Spleen (tissue), 7 donors: ENCODE measurements at regions not wholly inside any gene's neighbourhood (a gene's known extent, or its start where the extent isn't known, plus 50 kb on each side); places are given as distances from the start of the nearest gene placed in this dataset.

Source experiments
- CTCF ChIP-seq, 11 experiments: fragments of 200-600 bp in 7 of 11; fragments of 450-650 bp in 4 of 11; sonication (generic) in 4 of 11; IDR thresholded peaks in 8 of 11; conservative IDR thresholded peaks in 3 of 11; 1 replicate in 7 of 11; 2 replicates in 4 of 11; pipeline versions ENCODE4 v1.4.0 to v1.8.0; 2016 to 2021; ENCODE audit warnings: antibody characterized with exemption in 11 of 11, inconsistent platforms in 4 of 11, mild to moderate bottlenecking in 1 of 11
- POLR2A ChIP-seq, 3 donors: fragments of 450-650 bp; IDR thresholded peaks; one replicate each; pipeline ENCODE4 v1.5.1; 2017; ENCODE audit warnings: antibody characterized with exemption in 3 of 3, mild to moderate bottlenecking in 1 of 3
- donor health status: DM: no; HTN: no; CAD: no; lungs with moderate emphysema.
- donor health status: DM: no; HTN: no; CAD: no.
- donor health status: DM: no; HTN: no; CAD: no.

- TF ChIP-seq POLR2A (IDR thresholded peaks at IDR 0.05) (no peak), CTCF (IDR thresholded peaks at IDR 0.05 in 8 of 11, conservative IDR thresholded peaks at IDR 0.05 in 3 of 11) (no peak)
These were observed 76.9 kb upstream of the ST8SIA2 start for GRCh38 chr15:92316586-92317295.
